ENCODE measurements at regions not wholly inside any gene's neighbourhood (a gene's known extent, or its start where the extent isn't known, plus 50 kb on each side); places are given as distances from the start of the nearest gene placed in this dataset.

DNA sequence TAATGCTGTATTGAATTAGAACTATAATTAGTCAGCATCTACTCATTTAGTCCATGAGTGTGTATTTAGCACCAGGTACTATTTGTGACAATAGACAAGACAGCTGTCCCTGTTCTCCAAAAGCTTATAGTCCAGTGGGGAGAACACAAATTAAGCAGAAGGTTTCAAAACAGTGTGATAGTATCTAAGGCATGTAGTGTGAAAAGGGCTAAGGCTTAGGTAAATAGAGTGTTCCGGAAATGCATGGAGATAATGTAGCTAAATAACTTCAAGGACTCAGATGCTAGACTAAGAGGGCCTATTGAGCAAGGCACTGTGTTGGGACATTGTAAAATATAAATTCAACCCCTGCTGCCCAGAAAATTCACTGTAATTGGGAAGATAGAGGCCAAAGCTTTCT lies 144.1 kb upstream of the MIR17HG start:
- Histone ChIP-seq H3K9me3 (ENCODE audit: control insufficient read depth, insufficient read depth, low read length) (no peaks in the 10 kb centered on the region), H3K9ac (ENCODE audit: low read depth, low read length) (no peak overlapping the region), H3K36me3 (ENCODE audit: control insufficient read depth, insufficient read depth, low read length) (no peaks in the 10 kb centered on the region), H3K4me3 (ENCODE audit: low read depth, low read length) (no peak overlapping the region), H3K4me1 (ENCODE audit: control insufficient read depth, insufficient read depth, low read length) (peaks cover 9% of the 10 kb centered on the region), H3K27me3 (ENCODE audit: control insufficient read depth, insufficient read depth, low read length) (no peaks in the 10 kb centered on the region)

DNA sequence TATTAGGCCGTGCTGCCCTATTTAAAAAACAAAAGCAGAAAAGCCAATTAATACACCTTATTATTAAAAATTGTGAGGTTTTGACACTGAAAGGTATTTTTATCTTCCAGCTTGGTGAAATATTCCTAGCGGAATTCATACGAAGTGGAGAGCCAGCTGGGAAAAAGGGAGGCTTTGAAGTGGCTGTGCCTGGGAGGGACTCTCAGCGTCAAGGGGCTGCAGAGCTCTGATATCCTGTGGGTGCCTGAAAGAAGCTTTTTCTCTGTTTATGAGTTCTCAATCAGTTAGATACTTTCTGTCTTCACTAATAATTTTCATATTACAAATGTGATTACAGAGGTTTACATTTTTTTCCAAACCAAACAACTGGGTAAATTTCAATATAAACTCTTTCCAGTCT lies 140.2 kb upstream of the MIR17HG start:
- Histone ChIP-seq H3K27me3 (ENCODE audit: control insufficient read depth, insufficient read depth, low read length) (no peaks in the 10 kb centered on the region), H3K4me3 (ENCODE audit: low read depth, low read length) (no peak overlapping the region), H3K9me3 (ENCODE audit: control insufficient read depth, insufficient read depth, low read length) (no peaks in the 10 kb centered on the region), H3K9ac (ENCODE audit: low read depth, low read length) (no peak overlapping the region), H3K36me3 (ENCODE audit: control insufficient read depth, insufficient read depth, low read length) (no peaks in the 10 kb centered on the region), H3K4me1 (ENCODE audit: control insufficient read depth, insufficient read depth, low read length) (peaks cover 9% of the 10 kb centered on the region)

DNA sequence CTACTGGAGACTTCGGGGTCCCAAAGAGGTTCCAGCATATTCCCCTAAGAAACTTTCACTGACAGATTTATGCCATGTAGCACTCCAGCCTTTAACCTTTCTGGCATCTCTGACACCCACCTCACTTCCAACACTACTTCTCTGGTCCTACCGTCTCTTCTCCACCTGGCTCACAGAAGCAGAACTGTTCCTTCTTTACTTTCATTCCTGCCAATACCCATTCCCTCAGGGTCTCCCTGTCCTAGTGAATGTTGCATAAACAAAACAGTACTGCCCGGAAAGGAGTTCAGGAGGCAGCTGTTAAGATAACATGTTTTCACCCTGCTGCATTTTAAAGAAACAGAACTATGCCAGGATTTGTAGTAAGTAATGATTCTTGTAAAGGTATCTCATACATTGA lies 136.0 kb upstream of the MIR17HG start:
- Histone ChIP-seq H3K9me3 (ENCODE audit: control insufficient read depth, insufficient read depth, low read length) (no peaks in the 10 kb centered on the region), H3K4me1 (ENCODE audit: control insufficient read depth, insufficient read depth, low read length) (no peaks in the 10 kb centered on the region), H3K36me3 (ENCODE audit: control insufficient read depth, insufficient read depth, low read length) (no peaks in the 10 kb centered on the region), H3K9ac (ENCODE audit: low read depth, low read length) (no peak overlapping the region), H3K27me3 (ENCODE audit: control insufficient read depth, insufficient read depth, low read length) (peaks cover 26% of the 10 kb centered on the region), H3K4me3 (ENCODE audit: low read depth, low read length) (no peak overlapping the region)

DNA sequence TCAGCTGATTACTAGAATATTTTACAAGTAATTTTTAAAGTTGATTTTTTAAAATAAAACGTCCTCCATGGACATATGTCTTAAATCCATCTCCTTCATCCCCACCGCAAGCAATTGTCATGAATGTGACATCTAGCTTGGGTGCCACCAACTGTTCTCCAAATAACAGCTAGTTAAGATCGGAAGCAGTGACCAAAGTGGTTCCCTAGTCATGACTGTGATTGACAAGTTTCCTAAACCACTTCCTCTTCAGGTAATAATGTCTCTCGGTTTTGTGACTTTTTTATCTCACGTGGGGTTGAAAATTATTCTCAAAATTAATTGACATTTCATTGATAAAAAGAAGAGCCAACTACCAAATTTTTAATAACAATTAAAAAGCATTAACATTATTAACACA lies 135.3 kb upstream of the MIR17HG start:
- Histone ChIP-seq H3K27me3 (ENCODE audit: control insufficient read depth, insufficient read depth, low read length) (peaks cover 32% of the 10 kb centered on the region), H3K4me3 (ENCODE audit: low read depth, low read length) (no peak overlapping the region)

DNA sequence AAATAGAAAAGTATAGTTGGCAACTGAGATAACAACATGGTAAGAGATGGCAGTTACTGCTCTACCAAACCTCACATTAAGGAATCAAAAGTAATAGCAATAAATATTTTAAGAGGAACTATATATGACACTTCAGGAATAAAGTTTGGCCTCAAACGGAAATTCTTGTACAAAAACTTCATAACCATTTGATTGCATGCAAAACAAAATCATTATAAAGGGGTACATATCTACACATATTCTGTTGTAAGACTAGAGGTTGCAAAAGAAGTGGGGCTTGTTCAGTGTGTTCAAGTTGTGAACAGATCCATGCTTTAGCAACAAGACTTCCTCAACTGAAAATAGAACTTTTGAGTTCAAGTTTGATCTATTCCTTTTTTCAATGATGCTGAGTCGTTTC lies 133.5 kb upstream of the MIR17HG start:
- Histone ChIP-seq H3K4me1 (ENCODE audit: control insufficient read depth, insufficient read depth, low read length) (peaks cover 2% of the 10 kb centered on the region), H3K9ac (ENCODE audit: low read depth, low read length) (no peak overlapping the region), H3K27me3 (ENCODE audit: control insufficient read depth, insufficient read depth, low read length) (peaks cover 40% of the 10 kb centered on the region), H3K4me3 (ENCODE audit: low read depth, low read length) (no peak overlapping the region), H3K9me3 (ENCODE audit: control insufficient read depth, insufficient read depth, low read length) (no peaks in the 10 kb centered on the region), H3K36me3 (ENCODE audit: control insufficient read depth, insufficient read depth, low read length) (no peaks in the 10 kb centered on the region)

More for the DNA sequence above, 135.3 kb upstream of the MIR17HG start:
- no peaks in the 10 kb centered on the region for H3K9me3 ChIP-seq (ENCODE audit: control insufficient read depth, insufficient read depth, low read length)
- no peak overlapping the region for H3K9ac ChIP-seq (ENCODE audit: low read depth, low read length)
- H3K4me1 ChIP-seq (ENCODE audit: control insufficient read depth, insufficient read depth, low read length), result peaks cover 2% of the 10 kb centered on the region
- no peaks in the 10 kb centered on the region for H3K36me3 ChIP-seq (ENCODE audit: control insufficient read depth, insufficient read depth, low read length)

DNA sequence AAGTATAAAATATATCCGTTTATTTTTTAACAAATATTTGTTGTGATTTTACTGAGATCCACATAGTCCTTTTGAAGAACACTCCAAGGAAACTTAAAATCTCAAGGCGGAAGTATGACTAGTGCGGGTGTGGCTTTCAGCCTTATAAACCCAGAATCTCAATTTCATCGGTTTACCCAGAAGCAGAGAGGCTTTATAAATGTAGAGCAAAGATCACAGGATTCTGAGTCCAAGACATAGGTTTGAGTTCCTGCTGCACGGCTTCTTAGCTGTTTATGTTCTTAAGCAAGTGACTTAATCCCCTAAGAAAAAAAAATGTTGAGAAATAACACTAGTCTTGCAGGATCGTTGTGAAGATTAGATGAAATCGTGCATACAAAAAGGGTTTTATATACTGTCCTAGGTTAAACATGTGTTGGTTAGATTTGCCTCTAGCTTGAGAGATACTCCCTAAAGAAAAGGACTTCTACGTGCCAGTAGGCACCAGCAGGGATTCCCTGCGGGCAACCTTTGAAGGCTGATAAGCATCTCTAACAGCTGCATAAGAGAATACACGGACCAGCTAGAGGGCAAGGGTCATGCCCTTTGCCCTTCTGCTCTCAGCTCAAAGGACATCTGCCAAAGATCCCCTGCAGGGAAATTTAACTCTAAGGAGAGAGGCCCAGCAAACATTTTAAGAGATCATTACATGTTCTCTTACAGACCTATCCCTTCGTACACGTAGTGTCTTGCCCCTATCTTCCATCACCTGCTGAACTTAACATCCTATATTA lies 130.4 kb upstream of the MIR17HG start:
- peaks cover 48% of the 10 kb centered on the region for H3K27me3 ChIP-seq (ENCODE audit: control insufficient read depth, insufficient read depth, low read length)
- no peak overlapping the region for H3K9ac ChIP-seq (ENCODE audit: low read depth, low read length)
- H3K4me3 ChIP-seq (ENCODE audit: low read depth, low read length), result no peak overlapping the region

DNA sequence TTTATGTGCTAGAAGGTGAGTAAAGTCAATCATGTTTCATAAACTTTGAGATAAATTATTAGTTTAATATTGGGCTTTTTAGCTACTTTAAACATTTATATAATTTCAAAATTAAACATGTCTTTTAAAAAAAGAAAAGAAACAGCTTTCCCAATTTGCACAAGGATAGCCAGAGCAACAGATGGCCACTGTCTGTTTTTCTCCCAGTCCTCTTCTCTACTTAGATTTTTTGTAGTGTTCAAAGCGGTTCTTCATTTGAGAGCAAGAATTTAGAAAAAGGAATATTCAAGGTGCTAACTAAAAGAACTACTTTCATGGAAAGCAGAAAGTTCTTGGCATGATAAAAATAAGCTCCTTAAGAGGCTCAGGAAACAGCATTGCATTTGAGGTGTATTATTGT lies 128.3 kb upstream of the MIR17HG start:
- H3K9me3 ChIP-seq (ENCODE audit: control insufficient read depth, insufficient read depth, low read length), result no peaks in the 10 kb centered on the region
- peaks cover 45% of the 10 kb centered on the region for H3K27me3 ChIP-seq (ENCODE audit: control insufficient read depth, insufficient read depth, low read length)
- H3K9ac ChIP-seq (ENCODE audit: low read depth, low read length), result no peak overlapping the region
- peaks cover 2% of the 10 kb centered on the region for H3K4me1 ChIP-seq (ENCODE audit: control insufficient read depth, insufficient read depth, low read length)
- no peaks in the 10 kb centered on the region for H3K36me3 ChIP-seq (ENCODE audit: control insufficient read depth, insufficient read depth, low read length)
- no peak overlapping the region for H3K4me3 ChIP-seq (ENCODE audit: low read depth, low read length)

More for the DNA sequence above, 130.4 kb upstream of the MIR17HG start:
- H3K9me3 ChIP-seq (ENCODE audit: control insufficient read depth, insufficient read depth, low read length), result no peaks in the 10 kb centered on the region
- peaks cover 2% of the 10 kb centered on the region for H3K4me1 ChIP-seq (ENCODE audit: control insufficient read depth, insufficient read depth, low read length)
- no peaks in the 10 kb centered on the region for H3K36me3 ChIP-seq (ENCODE audit: control insufficient read depth, insufficient read depth, low read length)

DNA sequence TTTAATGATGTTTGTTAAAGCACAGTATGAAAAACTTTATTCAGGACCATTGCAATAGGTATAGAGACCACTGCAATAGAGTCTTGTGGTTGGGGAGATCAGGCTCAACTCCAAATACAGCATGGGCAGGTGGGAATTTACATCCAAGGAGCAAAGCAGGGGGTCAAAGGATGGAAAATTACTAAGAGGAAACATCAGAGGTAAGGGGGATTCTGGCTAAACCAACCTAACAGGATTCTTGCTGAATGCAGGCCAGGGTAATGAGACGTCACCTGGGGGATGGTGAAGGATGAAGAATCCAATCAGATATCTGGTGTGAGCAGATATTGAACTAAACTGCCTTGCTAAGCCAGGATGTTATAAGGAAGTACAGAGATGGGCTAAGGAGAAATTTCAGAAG lies 126.6 kb upstream of the MIR17HG start:
- Histone ChIP-seq H3K4me3 (ENCODE audit: low read depth, low read length) (no peak overlapping the region), H3K9me3 (ENCODE audit: control insufficient read depth, insufficient read depth, low read length) (no peaks in the 10 kb centered on the region), H3K9ac (ENCODE audit: low read depth, low read length) (no peak overlapping the region), H3K36me3 (ENCODE audit: control insufficient read depth, insufficient read depth, low read length) (no peaks in the 10 kb centered on the region), H3K4me1 (ENCODE audit: control insufficient read depth, insufficient read depth, low read length) (peaks cover 2% of the 10 kb centered on the region), H3K27me3 (ENCODE audit: control insufficient read depth, insufficient read depth, low read length) (peaks cover 31% of the 10 kb centered on the region)

DNA sequence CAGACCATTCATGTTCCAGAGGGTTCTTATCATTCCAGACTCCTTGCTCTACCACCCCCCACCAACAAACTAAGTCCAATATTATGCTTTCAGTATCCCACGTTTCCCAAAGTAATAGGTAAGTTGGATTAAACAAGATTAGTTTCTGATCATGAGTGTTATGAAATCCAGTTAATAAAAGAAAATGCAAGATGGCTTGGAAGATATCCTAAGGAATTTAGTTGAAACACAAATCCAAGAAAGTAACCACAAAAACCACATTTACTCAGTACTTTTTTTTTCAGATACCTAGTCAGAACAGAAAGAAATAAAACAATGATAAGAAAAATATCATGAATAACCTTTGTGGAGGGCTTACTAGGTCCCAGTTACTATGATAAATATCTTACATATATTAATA lies 119.4 kb upstream of the MIR17HG start:
- no peak overlapping the region for H3K9ac ChIP-seq (ENCODE audit: low read depth, low read length)
- no peaks in the 10 kb centered on the region for H3K9me3 ChIP-seq (ENCODE audit: control insufficient read depth, insufficient read depth, low read length)
- no peaks in the 10 kb centered on the region for H3K27me3 ChIP-seq (ENCODE audit: control insufficient read depth, insufficient read depth, low read length)
- no peaks in the 10 kb centered on the region for H3K36me3 ChIP-seq (ENCODE audit: control insufficient read depth, insufficient read depth, low read length)
- no peaks in the 10 kb centered on the region for H3K4me1 ChIP-seq (ENCODE audit: control insufficient read depth, insufficient read depth, low read length)
- no peak overlapping the region for H3K4me3 ChIP-seq (ENCODE audit: low read depth, low read length)

DNA sequence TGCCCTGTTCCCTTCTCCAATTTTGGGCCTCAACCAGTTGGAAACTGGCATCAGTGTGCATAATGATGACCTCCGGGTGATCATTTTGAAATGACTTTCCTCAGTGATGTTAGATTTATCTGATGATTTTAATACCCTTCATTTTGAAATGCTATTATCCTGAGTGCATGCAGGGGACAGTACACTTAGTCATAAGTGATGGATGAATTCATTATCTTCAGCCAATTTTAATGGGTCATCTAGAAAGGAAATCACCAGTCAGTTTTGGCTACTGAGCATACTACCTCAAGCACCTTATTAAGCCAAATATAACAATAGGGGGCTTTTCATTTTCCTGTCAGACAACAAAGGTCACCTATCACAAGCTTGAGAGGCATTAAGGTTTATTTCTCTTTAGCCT lies 118.5 kb upstream of the MIR17HG start:
- no peaks in the 10 kb centered on the region for H3K4me1 ChIP-seq (ENCODE audit: control insufficient read depth, insufficient read depth, low read length)
- H3K9ac ChIP-seq (ENCODE audit: low read depth, low read length), result no peak overlapping the region
- H3K9me3 ChIP-seq (ENCODE audit: control insufficient read depth, insufficient read depth, low read length), result no peaks in the 10 kb centered on the region
- no peak overlapping the region for H3K4me3 ChIP-seq (ENCODE audit: low read depth, low read length)
- H3K36me3 ChIP-seq (ENCODE audit: control insufficient read depth, insufficient read depth, low read length), result no peaks in the 10 kb centered on the region
- H3K27me3 ChIP-seq (ENCODE audit: control insufficient read depth, insufficient read depth, low read length), result no peaks in the 10 kb centered on the region

DNA sequence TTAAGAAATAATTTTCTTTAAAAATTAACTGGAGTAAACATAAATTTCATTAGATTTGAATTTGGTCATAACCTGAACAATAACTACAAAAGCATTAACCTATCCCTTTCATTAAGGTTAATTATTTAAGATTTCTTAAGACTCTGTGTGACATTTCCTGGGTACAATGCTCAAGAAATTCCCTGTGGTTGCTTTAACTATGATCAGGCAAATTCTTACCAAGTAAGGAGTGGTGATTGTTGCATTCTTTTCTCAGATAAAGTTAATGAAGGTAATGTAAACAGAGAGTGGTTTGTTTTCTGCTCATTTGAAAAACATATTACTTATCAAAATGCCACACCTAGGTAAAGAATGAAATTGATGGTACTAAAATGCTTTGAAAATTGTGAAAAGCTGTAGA lies 114.8 kb upstream of the MIR17HG start:
- no peak overlapping the region for H3K9ac ChIP-seq (ENCODE audit: low read depth, low read length)
- H3K27me3 ChIP-seq (ENCODE audit: control insufficient read depth, insufficient read depth, low read length), result no peaks in the 10 kb centered on the region
- H3K36me3 ChIP-seq (ENCODE audit: control insufficient read depth, insufficient read depth, low read length), result no peaks in the 10 kb centered on the region
- H3K4me1 ChIP-seq (ENCODE audit: control insufficient read depth, insufficient read depth, low read length), result no peaks in the 10 kb centered on the region
- no peaks in the 10 kb centered on the region for H3K9me3 ChIP-seq (ENCODE audit: control insufficient read depth, insufficient read depth, low read length)
- no peak overlapping the region for H3K4me3 ChIP-seq (ENCODE audit: low read depth, low read length)

DNA sequence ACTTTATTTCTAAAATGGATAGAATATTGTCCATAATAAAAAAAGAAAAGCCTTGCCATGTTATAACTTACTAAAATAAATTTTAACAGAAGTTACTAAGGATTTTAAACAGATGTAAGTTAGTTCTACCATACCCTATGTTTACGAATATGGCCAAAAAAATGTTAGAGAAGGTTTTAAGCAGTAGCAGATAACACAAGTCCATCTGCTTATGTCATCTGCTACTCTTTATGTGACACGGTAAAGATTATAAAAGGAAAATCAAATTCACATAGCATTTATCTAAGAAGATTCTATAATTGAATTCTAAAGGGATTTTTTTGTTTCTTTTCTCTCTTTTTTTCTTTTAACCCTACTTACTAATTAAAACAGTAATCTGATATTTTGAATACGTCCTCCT lies 114.2 kb upstream of the MIR17HG start:
- no peaks in the 10 kb centered on the region for H3K9me3 ChIP-seq (ENCODE audit: control insufficient read depth, insufficient read depth, low read length)
- no peak overlapping the region for H3K9ac ChIP-seq (ENCODE audit: low read depth, low read length)
- H3K4me3 ChIP-seq (ENCODE audit: low read depth, low read length), result no peak overlapping the region
- no peaks in the 10 kb centered on the region for H3K4me1 ChIP-seq (ENCODE audit: control insufficient read depth, insufficient read depth, low read length)
- H3K27me3 ChIP-seq (ENCODE audit: control insufficient read depth, insufficient read depth, low read length), result no peaks in the 10 kb centered on the region
- H3K36me3 ChIP-seq (ENCODE audit: control insufficient read depth, insufficient read depth, low read length), result no peaks in the 10 kb centered on the region
